NCI-H1436 treated with DMSO at 0.1 percent for 48 hours (cell line): ENCODE measurements at regions not wholly inside any gene's neighbourhood (a gene's known extent, or its start where the extent isn't known, plus 50 kb on each side); places are given as distances from the start of the nearest gene placed in this dataset.

ENCODE experiments used
- DNase-seq: peaks from one replicate; lab custom pipeline; 2025; lab: John Stamatoyannopoulos, UW

DNA sequence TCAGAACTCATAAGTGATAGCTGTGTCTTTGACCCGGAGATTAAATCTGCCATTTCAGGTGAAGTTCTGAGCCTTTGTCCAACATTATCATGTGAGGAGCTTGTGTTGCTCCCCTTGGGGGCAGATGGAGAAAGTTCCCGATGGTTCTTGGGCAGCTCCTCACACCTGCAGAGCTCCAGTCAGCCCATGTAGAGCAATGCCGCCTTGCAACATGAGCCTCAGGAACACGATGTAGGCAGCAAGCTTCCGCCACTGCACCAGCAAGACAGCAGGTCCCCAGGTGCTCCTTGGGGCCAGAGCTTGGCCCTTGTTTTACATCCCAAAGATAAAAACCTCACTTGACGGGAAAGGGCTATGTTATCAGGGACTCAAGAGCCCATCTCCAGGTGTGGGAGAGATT is 292.7 kb downstream of the IRX1 start:
- DNase-seq: no peak

- DNase-seq: no peak
These were observed 293.9 kb downstream of the IRX1 start for GRCh38 chr5:3889412-3890142.

DNA sequence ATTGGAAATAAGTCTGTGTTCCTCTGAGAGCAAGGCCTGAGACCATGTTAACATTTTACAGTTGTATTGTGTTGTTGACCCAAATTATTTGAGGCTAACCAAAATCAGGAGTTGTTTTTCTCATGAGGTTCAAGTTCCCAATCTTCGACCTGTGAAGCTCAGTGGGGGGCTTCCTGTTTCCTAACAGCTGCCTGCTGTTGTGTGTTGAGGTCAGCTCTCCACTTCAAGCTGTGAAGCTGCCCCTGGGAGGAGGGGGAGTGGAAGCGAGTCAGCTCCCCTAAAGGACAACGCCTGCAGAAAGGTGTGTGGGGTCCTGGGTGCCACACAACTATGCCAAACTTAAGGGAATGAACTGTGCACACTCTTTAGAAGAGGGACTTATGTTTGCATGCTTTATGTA is 295.5 kb downstream of the IRX1 start:
- DNase-seq: no peak

- DNase-seq: no peak
These were observed 297.9 kb downstream of the IRX1 start for GRCh38 chr5:3893527-3893926.

- DNase-seq: no peak
These were observed 298.3 kb downstream of the IRX1 start for GRCh38 chr5:3893975-3894374.

- no peak for DNase-seq
These were observed 300.5 kb downstream of the IRX1 start for GRCh38 chr5:3896098-3896497.

GRCh38 chr5:3899093-3899492 is 303.5 kb downstream of the IRX1 start:
- DNase-seq: no peak

GRCh38 chr5:3904584-3904983 is 309.0 kb downstream of the IRX1 start:
- no peak for DNase-seq

DNA sequence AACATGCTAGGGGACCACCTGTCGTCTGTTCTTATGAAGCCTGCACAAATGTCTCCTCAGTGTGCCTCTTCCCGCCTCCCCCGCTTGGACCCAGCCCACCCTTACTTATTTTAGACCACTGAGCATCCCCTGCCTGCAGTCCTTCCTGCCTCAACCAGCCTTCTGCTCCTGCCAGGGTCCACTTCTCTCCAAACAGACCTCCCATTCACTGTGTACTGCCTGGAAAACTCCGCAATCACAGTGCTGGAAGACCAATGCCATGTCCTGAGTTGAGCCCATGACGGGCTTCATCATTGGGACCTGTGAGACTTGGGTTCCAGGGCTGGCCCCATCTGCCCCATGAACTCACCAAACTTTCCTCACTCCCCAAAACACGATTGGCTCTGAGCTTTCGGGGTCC is 309.4 kb downstream of the IRX1 start:
- DNase-seq: no peak

DNA sequence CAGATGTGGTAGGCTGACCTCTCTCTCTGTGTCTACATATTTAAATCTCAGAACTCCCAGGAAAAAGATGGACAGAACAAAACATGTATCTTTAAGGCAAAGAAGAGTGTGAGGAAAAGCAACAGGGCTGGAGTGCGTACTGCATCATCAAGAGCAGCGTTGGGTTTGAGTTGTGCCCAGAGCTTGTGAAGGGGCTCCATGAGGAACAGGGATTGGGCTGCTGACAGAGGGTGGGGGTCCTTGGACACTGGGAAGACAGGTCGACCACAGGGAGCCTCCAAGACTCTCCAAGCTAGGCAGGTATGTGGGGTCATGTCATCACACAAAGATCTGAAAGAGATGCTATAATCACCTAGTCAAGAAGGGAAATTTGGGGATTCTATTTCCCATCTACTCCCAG is 309.9 kb downstream of the IRX1 start:
- no peak for DNase-seq

GRCh38 chr5:3911111-3911510 is 315.5 kb downstream of the IRX1 start:
- DNase-seq: no peak

DNA sequence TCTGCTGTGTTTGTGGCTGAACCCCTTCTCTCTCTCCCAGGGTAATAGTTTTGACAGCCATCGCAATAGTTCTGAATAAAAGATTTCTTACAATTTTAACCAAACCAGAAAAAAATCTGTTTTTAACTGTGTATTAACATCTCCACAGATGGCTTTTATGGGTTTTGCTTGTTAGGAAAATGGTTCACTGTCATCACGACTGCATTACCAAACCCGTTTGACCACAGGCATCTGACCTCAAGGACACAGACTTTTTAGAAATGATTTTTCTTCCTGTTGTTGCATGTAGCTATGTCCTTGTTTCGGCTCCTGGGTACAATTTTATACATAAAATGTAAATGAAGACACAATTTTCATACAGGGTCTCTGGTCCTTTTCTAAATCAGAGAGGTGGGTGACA is 316.1 kb downstream of the IRX1 start:
- DNase-seq: no peak

GRCh38 chr5:3912790-3913189 is 317.2 kb downstream of the IRX1 start:
- no peak for DNase-seq

DNA sequence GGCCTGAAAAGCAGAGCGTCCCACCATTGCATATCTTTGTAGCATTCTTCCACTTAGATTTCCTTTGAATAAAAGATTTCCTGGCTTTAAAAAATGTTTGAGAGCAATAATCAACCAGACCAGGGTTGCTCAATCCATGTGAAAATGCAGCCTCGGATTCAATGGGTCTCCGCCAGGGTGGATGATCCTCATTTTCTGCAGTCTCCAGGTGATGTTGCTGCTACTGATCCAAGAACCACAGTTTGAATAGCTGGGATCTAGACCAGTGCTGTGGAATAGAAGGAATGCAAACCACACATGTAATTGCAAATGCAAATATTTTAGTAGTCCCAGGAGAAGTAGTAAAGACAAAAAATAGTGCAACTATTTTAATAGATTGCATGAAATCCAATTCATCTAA is 317.6 kb downstream of the IRX1 start:
- DNase-seq: no peak

DNA sequence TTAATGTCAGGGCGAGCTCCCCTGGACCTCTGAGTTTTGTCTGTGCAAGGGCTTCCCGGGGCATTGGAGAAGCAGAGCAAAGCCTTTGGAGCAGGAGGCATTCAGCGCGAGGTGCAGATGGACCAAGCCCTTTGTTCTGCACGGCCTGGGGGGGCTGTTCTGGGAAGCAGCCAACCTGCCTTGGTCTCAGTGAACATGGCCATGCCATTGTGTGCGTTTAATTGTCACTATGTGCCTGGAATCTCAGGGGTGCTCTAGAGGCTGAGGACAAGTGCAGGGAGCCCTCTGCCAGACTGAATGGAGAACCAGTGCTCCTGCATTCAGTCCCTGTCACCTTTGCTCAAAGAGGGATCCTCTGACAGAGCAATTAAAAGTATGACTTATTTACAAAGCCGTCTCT is 329.4 kb downstream of the IRX1 start:
- DNase-seq: no peak

- DNase-seq: no peak
These were observed 330.3 kb downstream of the IRX1 start for GRCh38 chr5:3925935-3926334.

- DNase-seq: no peak
These were observed 334.2 kb downstream of the IRX1 start for GRCh38 chr5:3929799-3930198.

DNA sequence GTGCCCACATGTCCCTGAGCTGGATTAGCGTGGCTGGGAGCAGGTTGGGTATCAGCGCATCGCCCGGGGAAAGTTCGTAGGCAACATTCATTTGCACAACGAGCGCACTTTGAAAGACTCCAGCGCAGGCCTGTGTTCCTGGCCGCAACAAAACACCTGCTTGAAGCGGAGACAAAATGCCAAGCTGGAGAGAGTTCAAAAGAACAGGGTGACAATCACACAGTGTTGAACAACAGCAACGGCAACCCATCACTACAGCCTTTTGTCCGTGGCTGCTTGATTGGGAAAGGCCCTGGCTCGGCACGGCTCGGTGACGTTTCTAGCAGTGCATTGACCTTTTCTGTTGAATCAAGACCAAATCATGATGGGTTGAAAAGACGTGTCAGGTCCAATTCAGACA is 336.3 kb downstream of the IRX1 start:
- DNase-seq: no peak

DNA sequence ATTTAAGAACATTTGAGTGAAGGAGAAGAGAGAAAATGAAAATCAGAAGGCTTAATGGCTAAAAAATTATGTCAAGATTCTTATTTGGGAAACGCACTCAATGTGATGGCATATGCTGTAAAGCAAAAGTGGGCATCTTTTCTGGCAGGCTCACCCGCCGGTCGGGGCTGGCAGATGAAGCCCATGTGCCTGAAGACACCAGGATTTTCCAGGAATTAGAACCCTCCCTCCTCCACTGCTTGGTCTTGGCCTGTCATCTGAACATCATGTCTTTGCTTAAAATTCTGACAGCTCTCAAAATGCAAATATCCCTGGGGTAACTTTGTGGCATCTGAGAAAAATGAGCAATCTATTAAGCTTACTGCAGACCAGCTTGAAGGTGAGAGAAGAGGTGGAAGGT is 337.9 kb downstream of the IRX1 start:
- no peak for DNase-seq

DNA sequence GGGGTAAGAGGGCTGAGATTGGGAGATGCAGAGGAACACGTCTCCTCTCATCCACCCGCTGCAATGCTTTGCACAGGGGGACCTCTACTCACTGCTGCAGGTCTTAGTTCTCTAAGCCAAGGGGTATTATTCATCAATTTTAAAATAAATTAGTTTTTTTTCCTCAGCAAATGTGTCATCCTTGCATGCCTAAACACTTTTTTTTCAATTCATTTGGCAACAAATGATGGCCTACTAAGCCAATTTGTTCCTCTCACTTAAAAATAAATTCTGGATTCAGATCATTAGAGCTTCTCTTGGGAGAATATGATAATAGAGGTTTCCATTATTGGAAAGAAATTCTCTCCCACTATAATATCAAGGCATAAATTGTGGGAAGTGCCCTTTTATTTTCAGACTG is 338.3 kb downstream of the IRX1 start:
- DNase-seq: no peak

DNA sequence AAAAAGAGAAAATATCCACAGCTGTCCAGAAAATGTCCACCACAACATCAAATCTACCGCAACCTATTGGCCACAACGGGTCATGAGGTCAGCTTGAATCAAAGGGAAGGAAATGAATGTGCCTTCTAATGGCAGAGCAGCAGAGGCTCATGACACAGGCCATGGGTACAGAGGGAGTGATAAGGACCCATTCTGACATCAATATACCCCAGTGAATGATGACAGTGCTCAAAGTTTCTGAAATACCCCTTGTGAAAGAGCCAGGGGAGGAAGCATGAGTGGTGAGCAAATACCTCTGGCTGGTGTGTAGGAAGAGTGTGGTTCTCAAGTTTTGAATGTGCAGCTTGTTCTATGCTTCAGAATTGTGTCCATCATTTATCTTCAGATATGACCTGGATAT is 348.2 kb downstream of the IRX1 start:
- DNase-seq: no peak

DNA sequence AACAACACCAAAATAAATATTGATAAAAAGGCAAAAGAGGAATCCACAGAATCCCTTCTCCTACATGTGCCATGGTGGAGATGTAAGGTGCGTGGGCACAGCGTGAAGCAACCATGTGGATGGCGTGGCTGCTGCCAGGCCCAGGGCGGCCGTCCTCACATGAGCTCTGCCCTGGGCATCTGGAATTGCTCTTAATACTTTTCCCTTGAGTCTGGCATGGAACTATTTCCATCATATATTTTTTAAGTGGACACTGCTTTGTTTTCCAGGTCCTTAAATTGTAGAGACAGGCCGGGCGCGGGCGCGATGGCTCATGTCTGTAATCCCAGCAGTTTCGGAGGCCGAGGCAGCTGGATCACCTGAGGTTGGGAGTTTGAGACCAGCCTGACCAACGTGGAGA is 349.3 kb downstream of the IRX1 start:
- no peak for DNase-seq

- DNase-seq: no peak
These were observed 353.2 kb downstream of the IRX1 start for GRCh38 chr5:3948838-3949237.

- DNase-seq: no peak
These were observed 358.6 kb downstream of the IRX1 start for GRCh38 chr5:3954199-3954598.

- no peak for DNase-seq
These were observed 359.0 kb downstream of the IRX1 start for GRCh38 chr5:3954633-3955032.
